HG02759 (cell line): ENCODE measurements at regions not wholly inside any gene's neighbourhood (a gene's known extent, or its start where the extent isn't known, plus 50 kb on each side); places are given as distances from the start of the nearest gene placed in this dataset.

ENCODE experiments used
- ATAC-seq: cut with Tn5 transposase; IDR thresholded peaks from one replicate; pipeline ENCODE4 v1.9.1; 2021; ENCODE audit warnings: mild to moderate bottlenecking, moderate library complexity; ENCODE audit not compliant: unreplicated experiment

DNA sequence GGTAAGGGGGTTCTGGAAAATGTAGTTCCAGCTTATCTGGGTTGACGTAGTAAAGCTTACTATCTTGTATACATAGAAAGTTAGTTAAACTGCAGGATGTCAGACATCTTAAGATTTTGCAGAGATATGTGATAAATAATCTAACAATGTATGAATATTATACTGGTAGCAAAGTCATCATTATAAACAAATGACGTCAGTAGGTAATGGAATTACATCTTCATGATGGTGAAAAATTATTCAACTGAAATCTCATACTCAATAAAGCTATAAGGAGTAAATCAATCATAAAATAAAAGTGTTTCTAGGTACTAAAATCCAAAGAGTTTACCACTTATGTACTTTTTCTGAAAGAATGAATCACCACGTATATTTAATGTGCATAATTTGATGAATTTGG, 217.3 kb upstream of the CDH10 start:
- ATAC-seq = no peak

DNA sequence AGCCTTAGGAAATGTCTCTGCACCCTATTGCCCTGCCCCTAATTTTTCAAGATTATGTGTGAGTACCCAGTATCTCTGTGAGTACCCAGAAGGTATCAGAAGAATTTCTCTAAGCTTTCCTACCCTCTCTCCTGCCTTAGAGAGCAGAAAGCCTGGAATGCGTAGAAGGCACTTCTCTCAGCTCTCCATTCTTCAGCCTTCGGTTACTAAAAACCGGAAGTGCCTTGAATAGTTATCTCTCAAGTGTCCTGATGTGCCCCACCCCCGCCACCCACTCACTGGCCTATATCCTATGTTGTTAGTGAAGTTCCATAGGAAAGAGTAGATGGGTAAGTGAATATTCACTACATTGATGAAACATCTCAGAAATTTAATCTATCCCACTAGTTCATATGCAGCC, 210.7 kb upstream of the CDH10 start:
- no peak for ATAC-seq

DNA sequence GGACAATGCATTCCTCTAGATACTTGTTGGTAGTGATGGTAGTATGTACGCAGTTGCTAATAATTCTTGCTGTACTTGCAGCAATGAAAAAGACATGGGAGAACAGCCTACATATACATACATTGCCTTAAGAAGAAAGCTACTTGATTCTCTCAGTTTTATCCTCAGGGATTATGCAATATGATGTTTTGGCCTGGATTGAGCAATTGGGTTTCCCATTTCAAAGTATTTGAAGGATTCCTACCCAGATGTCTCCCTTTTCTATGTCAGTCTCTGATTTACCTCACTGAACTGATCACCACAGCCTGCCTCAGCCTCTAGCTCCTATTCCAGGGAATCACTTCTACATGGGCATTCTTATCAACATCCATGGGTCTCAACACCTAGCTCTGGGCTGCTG, 210.1 kb upstream of the CDH10 start:
- no peak for ATAC-seq

DNA sequence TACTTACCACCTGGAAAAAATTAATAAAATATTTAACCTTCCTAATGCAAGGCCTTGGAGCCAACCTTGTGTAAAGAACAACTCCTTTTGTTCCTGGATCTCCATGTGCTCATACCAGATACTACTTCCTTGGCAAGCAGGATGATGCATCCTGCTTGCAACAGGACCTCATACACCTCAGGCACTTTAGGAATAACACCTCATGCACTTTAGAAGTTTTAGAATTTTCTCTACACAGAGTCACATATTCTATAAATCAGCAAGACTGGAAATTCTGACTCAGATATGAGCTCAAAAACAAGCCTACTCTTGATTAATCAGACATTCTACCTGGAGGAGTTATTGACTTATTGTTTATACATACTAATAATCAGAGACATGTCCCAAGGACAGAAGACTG, 209.6 kb upstream of the CDH10 start:
- no peak for ATAC-seq

DNA sequence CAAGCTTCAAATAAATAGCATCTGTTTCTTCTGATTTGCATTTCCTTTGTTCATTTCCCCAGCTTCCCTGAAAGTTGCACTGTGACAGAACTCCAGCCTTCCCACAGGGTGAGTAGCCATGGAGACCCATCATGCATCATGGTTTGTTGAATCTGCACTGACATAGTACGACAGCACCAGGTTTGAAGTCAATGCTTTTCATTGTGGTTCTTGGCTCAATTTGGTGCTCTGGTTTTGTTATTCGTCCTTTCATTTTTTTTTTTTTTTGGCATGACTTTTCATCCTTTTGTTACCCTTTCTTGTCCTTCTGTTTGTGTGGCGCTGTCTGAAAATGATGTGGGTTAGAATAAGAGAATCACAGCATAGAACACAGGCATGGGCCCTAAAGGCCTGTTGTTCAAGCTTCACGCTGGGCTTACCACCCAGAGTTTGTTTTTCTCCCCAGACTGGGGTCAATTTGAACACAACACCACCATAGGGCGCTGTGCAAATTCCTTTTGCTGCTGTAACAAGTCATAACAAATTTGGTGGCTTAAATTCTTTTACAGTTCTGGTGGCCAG, 206.2 kb upstream of the CDH10 start:
- no peak for ATAC-seq

DNA sequence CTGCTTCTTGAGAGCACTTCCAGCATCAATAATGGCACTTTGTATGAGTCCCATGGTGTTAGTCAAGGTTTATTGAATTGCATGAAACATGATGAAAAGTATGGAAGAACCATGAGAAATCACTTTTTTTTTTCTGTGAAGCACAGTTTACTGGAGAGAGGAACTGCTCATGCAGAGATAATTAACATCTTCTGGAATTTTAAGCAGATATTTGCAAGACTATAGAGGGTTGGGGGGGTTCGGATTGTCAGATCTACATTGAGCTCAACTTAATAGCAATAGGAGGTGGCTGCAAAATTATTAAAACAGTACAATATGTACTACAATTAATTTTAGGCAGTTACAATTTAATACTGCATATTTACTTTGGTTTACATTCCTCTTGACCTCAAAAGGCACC, 204.4 kb upstream of the CDH10 start:
- ATAC-seq = no peak

DNA sequence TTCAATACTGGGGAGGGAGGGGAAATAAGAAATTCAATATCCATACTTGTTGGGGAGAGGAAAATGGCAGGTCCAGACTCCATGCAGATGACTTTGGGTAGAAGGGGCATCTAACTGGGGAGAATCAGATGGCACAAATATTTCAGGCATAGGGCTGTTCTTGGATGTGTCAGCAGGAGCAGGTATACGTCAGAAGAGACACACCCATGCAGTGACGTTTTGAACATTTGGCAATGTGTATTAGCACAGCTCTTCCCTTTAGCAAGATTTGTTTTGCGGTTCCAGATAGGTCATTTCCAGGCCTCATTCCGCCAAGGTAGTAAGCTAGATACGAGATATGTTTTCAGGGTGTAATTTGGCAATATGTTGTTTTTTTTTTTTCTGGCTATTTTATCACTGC, 187.2 kb upstream of the CDH10 start:
- no peak for ATAC-seq

DNA sequence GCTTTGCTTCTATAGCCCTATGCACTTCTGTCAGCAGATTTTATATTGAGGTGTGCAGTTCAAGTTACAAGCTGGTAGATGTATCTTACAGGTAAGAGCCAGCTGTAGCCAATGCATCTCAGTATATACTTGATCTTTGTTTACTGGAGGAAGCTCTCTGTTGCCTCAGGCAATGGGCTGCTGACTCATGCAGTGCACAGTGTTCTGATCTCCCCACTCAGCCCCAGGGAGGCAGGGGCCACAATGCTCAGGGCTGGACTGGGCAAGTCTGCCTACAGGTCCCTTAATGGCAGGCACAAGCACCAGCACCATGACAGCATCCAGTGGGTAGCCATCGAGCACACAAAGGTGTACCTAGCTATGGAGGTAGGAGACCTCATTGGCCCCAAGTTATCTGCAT, 178.8 kb upstream of the CDH10 start:
- ATAC-seq = no peak

DNA sequence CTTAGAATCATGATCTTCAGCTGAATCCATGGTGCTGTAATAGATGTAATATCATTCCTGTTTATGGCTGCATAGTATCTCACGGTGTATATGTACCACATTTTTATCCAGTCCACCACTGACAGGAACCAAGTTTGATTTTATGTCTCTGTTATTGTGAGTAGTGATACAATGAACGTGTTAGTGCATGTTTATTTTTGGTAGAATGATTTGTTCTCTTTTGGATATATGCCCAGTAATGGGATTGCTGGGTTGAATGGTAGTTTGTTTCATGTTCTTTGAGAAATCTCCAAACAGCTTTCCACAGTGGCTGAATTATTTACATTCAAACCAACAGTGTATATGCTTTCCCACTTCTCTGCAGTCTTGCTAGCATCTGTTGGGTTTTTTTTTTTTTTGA, 175.1 kb upstream of the CDH10 start:
- ATAC-seq = no peak

DNA sequence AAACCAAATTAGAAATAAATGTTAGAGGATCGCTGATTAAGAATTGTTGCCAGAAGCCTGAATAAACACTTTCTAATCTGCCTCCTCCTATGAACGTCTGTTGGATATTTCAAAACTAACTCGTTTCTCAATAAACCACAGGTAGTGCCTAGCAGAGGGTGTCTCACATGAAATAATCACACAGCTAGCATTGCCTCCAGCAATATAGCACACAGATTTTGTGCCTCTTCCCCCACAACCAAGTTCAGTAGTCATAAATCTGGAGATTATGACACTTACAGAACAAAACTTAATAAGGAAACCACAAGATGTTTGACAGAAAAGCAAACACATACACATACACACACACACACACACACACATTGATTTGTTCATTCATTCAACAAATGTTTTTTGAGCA, 173.2 kb upstream of the CDH10 start:
- no peak for ATAC-seq

DNA sequence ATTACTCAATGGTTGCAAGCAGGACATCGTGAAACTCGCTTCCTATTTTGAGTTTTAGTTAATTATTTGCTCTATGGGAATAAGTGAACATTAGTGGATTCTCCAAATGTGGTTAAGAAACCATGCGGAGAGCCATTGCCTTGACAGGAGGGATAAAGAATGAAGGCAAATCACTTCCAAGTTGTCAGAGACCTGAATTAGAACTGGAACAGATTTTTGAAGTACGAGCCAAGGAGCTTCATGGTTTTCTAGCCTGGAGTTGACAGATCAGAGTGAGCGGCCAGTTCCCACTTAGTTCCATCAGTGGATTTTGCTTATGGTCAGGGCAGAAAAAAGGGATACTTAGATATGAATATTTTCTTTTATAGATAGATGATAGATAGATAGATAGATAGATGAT, 171.4 kb upstream of the CDH10 start:
- no peak for ATAC-seq

DNA sequence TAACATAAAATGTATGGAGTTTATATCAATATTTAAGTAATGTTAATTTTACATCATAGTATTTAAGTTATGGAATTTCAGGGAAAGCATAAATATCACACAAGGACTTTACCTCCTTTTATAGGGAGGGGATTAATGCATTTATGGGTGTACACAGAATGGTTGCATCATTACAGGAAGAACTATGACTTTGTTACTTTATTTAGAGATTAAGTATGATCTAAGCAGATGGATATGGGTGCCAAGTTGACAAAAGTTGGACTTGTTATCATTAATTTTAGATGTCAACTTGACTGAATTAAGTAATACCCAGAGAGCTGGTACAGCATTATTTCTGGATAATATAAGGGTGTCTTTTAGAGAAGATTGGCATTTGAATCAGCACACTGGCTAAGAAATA, 160.5 kb upstream of the CDH10 start:
- ATAC-seq = no peak

DNA sequence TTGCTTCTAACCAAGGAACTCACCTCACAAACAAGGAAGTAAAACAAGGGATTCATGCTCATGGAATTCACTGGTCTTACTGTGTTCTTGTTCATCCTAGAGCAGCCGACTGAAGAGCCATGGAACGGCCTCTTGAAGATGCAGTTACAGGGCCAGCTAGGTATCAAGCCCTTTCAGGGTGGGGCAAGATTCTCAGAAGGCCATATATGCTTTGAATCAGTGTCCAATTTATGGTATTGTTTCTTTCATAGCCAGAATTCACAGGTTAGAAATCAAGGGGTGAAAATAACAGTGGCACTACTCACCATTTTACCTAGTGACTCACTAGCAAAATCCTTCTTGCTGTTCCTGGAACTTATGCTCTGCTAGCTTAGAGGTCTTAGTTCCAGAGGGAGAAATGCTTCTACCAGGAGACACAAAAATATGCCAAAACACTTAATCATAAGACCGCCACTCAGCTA, 159.5 kb upstream of the CDH10 start:
- ATAC-seq = no peak

DNA sequence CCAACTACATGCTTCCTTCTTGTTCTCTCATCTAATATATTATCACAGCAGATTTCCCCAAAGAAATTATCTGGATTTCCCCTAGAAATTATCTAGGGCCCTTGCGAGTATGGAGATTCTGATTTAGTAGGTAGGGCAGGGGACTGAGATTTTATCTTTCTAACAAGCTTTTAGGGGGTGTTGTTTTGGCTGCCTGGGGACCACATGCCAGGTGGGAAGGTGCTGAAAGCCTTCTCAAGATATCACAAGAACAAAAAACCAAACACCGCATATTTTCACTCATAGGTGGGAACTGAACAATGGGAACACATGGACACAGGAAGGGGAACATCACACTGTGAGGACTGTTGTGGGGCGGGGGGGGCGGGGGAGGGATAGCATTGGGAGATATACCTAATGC, 146.5 kb upstream of the CDH10 start:
- no peak for ATAC-seq

DNA sequence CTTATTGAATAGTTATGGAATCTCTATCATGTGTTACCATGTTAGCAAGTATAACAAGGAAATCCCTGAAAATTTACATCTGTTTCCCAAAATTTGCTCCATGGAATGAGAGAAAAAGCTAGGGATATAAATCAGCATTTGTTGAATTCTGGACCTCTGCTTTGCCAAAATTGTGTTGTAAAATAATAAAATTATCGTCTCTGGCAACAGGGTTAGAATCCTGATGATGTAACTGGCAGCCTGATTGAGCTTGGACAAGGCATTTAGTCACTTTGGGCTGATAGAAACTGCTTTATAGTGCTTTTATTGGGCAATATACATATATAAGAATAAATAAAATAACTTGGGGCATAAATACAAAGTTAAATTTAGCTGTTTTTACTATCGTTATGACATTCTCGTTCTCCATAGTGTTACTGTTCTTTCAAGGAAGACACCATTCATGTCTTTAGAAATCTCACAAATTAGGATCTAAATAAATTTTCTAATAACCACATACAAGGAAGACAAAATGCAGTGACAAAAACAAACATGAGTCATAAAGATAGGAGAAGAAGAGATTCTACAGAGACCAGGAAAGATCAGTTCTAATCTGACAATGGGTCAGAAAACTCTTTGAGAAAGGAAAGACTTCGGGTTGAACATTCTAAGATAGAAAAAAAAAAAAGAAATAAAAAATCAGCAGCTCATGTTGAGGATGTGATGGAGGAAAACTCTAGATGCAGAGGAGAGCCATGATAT, 145.0 kb upstream of the CDH10 start:
- no peak for ATAC-seq

DNA sequence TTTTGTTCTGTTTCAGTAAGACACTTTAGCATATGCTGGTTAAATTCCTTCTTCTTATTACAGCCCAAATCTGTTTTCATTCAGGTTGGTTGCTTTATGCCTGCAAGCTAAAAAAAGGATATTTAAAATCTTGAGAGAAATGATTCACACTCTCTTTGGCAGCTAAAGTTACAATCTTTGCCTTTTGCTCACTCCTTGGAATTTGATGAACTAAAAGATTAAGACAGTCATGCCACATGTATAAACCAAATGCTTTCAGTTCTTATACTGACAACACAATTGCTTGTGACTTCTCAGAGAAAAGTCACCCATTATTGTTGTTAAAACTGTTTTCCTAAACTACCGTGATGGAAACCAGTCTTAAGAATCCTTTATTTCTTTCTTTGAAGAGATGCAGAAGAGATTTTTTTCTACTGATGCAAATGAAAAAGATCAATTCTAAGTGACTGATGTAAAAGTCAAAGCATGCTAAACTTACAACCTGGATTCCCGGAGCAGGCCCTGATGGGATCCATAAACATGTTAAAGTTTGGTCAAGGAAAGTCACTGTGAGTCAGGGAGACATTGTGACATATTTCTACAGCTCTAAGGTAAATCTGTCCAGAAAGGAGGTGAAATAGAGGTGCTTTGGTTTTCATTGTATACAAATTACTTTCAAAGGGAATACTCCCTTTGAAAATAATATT, 144.2 kb upstream of the CDH10 start:
- ATAC-seq = no peak

DNA sequence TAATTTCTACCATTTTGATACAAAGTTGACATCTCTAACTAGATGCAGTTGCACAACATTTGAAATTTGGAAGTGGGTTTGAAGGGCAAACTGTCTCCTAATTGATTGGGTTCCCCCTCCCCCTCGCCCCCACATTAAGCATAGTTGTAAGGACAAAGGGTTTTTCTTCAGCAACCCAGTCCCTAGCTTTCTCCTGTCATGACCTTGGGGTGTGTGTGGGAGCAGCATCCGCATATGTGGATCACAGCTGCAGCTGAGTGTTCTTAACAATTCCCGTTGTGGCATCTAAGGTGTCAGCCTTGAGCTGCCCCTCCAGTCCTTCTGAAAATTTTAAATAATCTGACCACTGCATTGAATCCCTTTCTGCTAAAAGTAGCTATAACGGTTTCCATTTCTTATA, 141.3 kb upstream of the CDH10 start:
- ATAC-seq = no peak

DNA sequence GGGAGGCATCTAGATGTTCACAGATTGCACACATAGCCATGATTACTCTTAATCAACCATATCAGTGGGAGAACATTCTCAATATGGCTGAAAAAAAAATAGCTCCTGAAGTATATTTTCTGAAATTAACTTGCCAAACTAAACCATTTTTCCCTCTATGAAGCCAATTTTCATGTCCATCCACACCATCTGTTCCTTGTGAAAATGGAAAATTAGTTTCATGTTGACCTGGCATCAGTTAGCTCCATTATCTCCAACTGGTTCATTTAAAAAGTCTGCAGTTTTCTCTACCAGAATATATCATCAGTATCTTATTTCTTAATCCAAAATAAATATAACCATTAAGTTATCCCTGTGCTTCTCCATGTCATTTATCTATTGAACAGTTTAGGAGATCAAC, 138.8 kb upstream of the CDH10 start:
- no peak for ATAC-seq

DNA sequence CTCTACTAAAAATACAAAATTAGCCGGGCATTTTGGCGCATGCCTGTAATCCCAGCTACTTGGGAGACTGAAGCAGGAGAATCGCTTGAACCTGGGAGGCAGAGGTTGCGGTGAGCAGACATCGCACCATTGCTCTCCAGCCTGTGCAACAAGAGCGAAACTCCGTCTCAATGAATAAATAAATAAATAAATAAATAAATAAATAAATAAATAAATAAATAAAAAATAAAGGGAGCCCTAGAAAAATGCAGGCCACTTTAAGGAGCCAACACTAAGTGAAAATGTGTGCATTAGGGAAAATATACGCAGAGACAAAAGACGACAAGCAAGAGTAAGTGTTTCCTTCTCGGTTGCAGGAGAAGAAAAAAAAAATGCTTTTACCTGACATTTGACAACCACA, 132.6 kb upstream of the CDH10 start:
- ATAC-seq = no peak

DNA sequence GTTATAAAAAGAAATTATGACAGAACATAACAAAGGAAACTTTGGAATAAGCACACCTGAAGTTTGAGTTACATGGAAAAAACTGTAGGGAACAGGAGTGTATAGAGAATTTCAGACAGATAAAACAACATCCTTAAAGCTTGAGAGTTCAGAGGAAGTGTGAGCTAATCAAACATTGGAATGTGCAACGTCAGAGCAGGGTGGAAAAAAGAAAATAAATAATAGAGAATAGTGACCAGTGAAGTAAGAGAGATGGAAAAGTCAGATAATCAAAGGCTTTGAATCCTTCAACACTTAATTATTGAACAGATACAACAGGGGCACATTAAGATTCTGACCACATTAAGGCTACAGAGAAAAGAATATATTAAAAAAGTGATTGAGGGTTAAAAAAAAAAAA, 128.5 kb upstream of the CDH10 start:
- no peak for ATAC-seq

DNA sequence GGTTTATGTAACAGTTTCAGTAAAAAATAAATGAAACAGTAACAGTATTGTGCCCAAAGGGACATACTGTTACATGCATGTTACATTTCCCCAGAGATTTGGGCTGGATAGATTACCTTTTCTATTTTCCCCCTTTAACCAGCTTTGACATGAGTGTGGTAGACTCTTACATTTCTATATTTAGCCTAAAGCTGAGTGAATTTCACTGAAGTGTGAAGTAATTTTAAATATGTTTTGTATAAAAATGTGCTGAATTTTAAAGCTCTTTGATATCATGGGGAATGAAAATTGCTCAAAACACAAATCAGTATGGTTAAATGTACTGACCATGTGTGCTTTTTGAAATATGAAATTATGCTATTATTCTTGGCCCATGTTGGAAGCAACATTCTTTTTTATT, 122.3 kb upstream of the CDH10 start:
- ATAC-seq = no peak

DNA sequence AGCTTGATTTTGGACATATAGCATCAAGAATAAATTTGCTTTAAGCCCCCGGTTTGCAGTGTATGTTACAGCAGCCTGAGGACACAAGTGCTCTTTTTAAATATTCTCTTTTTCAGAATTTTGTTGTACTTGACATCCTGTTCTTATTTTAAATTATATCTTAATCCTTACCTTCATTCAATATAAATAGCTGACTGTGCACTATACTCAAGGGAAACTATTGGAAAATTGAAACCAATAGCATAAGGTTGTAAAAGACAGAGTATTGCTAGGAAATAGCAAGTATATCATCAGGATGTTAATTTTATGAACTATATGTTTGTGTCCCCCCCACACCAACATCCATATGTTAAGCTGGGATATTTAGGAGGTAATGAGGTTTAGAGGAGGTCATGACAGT, 120.4 kb upstream of the CDH10 start:
- ATAC-seq = no peak
